ENCODE measurements at regions not wholly inside any gene's neighbourhood (a gene's known extent, or its start where the extent isn't known, plus 50 kb on each side); places are given as distances from the start of the nearest gene placed in this dataset.

DNA sequence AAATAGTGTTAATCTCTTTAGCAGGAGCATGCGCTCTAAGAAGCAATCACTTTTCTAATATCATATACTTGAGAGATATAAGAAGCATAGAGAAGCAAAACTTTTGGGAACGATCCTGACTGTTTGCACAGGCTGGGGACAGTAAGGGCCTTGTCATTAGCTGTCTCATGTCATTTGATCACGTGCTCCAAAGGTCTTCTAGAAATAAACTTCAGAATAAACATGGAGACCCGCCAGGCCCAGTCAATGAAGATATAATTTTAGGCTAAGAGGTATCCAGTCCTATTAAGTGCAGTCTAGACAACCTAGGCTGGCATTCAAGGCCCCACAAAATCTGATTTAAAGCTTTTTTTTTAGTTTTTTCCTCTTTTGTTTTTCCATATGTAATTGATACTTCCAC lies 111.0 kb upstream of the APC start:
- ATAC-seq (no peak), DNase-seq (no peak)
- Histone ChIP-seq H3K4me3 (no peak overlapping the region), H3K4me1 (ENCODE audit: low read depth) (no peaks in the 10 kb centered on the region), H3K9me3 (no peaks in the 10 kb centered on the region), H3K36me3 (ENCODE audit: low read depth) (no peaks in the 10 kb centered on the region)
- intact Hi-C loops (cut with DNase I, micrococcal nuclease) = no loop called here
- TF ChIP-seq, protein P1, sequence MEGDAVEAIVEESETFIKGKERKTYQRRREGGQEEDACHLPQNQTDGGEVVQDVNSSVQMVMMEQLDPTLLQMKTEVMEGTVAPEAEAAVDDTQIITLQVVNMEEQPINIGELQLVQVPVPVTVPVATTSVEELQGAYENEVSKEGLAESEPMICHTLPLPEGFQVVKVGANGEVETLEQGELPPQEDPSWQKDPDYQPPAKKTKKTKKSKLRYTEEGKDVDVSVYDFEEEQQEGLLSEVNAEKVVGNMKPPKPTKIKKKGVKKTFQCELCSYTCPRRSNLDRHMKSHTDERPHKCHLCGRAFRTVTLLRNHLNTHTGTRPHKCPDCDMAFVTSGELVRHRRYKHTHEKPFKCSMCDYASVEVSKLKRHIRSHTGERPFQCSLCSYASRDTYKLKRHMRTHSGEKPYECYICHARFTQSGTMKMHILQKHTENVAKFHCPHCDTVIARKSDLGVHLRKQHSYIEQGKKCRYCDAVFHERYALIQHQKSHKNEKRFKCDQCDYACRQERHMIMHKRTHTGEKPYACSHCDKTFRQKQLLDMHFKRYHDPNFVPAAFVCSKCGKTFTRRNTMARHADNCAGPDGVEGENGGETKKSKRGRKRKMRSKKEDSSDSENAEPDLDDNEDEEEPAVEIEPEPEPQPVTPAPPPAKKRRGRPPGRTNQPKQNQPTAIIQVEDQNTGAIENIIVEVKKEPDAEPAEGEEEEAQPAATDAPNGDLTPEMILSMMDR (IDR thresholded peaks at IDR 0.05) = no peak

DNA sequence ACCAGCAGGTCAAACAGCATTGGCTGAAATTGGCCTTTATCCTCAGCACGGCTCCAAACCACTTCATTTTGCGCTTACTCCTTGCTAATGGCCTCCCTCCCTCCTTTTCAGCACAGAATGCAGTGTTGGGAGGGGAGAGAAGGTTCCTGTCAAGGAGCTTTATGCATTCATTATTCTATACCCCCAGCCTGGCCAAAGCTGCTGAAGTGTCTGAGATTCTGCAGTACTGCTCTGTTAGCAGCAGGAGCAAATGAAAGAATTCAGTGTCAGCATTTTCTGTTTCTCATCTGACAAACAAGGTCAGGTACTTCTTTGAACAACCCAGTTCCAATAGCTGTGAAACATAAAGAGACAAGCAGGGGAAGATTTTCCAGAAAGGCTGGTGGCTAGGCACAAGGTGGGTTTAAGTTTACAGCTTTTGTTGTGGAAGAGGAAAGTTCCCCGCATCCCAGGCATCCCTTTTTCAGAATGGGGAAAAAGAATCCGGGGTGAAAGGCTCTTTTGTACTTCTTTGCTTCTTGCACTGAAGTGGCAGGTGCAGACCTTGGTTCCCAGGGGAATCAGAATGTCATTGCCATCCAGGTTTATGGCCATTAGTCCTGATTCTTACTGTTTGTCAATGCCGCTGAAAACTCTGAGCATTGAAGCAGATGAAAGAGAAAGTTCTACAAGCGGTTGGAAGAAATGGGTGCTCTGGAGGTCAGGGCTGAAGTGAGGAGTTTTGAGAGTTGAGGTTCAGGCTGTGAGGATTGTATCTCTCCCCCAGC lies 109.3 kb upstream of the APC start:
- Histone ChIP-seq H3K4me1 (ENCODE audit: low read depth) (no peaks in the 10 kb centered on the region), H3K4me3 (no peak overlapping the region), H3K36me3 (ENCODE audit: low read depth) (no peaks in the 10 kb centered on the region), H3K9me3 (no peaks in the 10 kb centered on the region)
- intact Hi-C loops (cut with DNase I, micrococcal nuclease) = no loop called here
- DNase-seq (no peak), ATAC-seq (no peak)
- TF ChIP-seq, protein P1 (IDR thresholded peaks at IDR 0.05) = no peak

DNA sequence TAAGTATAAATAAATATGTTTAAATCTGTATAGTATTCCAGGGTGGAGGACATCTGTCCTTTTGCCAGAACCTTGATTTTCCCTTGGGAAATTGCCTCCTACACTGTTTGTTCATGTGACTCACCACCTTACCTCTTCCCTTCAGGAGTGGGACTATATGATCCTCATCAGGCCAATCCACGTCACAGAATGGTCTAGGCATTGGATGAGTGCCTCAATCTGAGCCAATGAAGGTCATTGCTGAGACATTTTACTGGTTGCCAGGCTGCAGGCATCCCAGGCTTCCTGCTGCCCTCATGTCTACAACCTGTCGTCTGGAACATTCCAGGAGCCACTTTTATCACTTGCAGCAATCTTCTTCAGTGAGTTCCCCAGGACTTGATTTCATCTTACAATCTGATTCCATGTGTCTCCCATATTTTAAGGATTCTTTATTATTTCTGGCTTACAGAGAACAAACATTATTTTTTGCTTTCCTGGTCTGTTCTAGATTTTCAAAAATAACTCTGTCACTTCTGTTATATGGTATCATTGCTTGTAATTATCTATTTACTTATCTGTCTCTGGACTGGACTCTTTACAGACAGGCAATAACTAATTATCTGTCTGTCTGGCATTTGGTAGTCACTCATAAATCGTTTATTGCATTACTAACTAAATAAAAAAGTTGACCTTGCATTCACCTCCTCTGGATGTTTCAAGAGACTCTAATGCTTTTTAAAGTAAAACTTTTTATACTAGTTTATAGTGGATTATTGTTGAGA lies 107.3 kb upstream of the APC start:
- H3K4me3 ChIP-seq = no peak overlapping the region
- intact Hi-C loops (cut with DNase I, micrococcal nuclease) = no loop called here
- DNase-seq (no peak), ATAC-seq (peak; percentile 57)
- TF ChIP-seq, protein P1 (IDR thresholded peaks at IDR 0.05) = no peak
- H3K9me3 ChIP-seq = no peaks in the 10 kb centered on the region
- no peaks in the 10 kb centered on the region for H3K4me1 ChIP-seq (ENCODE audit: low read depth)
- H3K36me3 ChIP-seq (ENCODE audit: low read depth) = no peaks in the 10 kb centered on the region

DNA sequence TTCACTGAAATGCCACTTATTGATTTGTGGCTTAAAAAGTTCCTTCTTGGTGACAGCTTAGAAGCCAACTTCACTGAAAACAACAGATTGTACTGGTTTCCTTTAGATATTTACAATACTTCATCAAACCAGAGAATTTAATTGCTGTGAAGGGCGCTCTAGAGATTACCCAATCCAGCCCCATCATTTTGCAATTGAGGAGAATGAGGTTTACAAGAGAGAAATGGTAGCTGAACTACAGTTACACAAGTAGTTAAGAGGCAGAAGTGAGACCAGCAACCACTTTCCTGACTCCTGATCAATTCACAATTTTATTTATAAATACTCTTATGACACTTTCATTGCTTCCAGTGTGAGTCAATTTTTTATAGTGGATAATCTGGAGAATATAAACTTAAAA lies 103.5 kb upstream of the APC start:
- TF ChIP-seq, protein P1 (IDR thresholded peaks at IDR 0.05) = no peak
- no peak for ATAC-seq
- Histone ChIP-seq H3K9me3 (no peaks in the 10 kb centered on the region), H3K36me3 (ENCODE audit: low read depth) (no peaks in the 10 kb centered on the region), H3K4me3 (no peak overlapping the region), H3K4me1 (ENCODE audit: low read depth) (no peaks in the 10 kb centered on the region)
- intact Hi-C loops (cut with DNase I, micrococcal nuclease) = no loop called here
- DNase-seq = no peak

DNA sequence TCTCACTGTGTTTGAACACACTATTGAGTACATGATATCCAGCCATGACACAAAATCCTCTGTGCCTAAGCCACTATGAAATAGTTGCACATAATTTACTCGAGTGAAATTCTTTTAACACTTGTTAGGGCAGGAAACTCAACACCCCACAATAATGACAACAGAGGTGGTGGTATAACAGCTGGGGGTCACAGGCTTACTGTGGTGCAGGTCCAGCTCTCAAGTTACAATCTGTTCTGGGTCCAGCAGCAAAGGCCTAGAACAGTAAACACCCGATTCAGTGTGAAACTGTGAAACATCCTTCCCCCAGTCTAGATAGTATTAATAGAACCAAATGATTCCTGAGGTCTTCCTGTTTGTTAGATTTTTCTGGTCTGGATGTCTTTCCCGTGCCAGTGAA lies 102.9 kb upstream of the APC start:
- ATAC-seq = no peak

More for the DNA sequence above, 102.9 kb upstream of the APC start:
- no peaks in the 10 kb centered on the region for H3K36me3 ChIP-seq (ENCODE audit: low read depth)
- no peak for DNase-seq
- TF ChIP-seq, protein P1 (IDR thresholded peaks at IDR 0.05) = no peak
- no peak overlapping the region for H3K4me3 ChIP-seq
- intact Hi-C loops (cut with DNase I, micrococcal nuclease) = no loop called here
- H3K4me1 ChIP-seq (ENCODE audit: low read depth) = no peaks in the 10 kb centered on the region
- no peaks in the 10 kb centered on the region for H3K9me3 ChIP-seq
